Epidermal melanocyte (primary cell): ENCODE measurements at regions not wholly inside any gene's neighbourhood (a gene's known extent, or its start where the extent isn't known, plus 50 kb on each side); places are given as distances from the start of the nearest gene placed in this dataset.
"Not testable (repeated sequence)": the region's sequence is repeated elsewhere in the genome, so short reads cannot be mapped to it uniquely, and the experiment has no call there.

ENCODE experiments used
- DNase-seq: peaks from one replicate; pipeline ENCODE4 v3.0.0; 2011; ENCODE audit warnings: low spot score; ENCODE audit not compliant: insufficient read length

- no peak for DNase-seq
These were observed 113.2 kb upstream of the SATB2 start for GRCh38 chr2:199570934-199571333.

DNA sequence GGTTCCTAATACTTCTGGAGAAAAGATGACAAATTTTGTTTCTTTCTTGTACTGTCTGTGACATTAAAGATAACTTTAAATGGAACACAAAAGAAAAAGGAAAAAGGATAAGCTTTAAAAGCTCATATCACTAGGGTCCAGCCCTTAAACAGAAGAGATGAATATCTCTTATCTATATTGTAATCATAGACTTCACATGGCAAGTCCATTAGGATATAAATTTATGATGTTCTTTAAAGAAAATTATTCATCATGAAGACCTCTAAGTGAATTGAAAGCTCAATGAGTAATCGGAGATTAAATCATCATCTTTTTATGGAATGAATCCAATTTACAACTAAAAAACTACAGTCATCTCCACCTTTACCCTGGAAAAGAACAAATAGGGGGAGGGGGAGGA lies 111.6 kb upstream of the SATB2 start:
- DNase-seq = no peak

GRCh38 chr2:199558156-199558555 lies 100.4 kb upstream of the SATB2 start:
- no peak for DNase-seq

DNA sequence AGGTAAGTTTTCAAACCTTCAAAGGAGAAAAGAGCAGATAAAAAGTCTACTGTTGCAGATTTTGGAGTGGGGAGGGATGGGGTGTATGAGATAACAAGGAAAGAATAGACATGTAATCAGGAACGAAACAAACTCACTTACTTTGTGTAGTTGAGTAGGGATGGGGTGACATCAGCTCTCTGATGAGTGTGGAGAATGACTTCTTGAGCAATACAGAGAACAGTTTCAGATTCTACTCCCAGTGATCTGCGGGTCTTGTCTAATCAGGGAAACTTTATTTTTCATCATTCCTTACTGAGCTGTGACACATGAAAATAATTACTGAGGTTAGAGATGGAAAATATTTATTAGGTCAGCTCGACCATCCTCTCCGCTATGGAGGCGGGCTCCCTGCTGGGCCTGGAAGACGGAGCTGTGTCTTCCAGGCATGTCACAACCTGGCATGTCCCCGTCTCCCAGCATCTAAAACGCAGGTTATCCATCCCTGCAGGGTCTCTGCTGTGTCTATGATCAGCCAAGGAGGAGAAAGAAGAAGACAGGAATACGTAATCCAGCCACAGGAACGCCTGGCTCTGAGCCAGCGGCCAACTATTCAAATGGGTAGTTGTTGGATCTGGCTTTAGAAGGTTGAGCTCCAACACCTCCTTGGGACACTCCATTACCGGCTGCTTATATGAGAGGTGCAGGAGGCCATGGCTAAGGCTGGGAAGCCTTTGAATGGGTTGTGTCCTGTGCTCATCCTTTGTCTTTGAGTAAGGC lies 99.0 kb upstream of the SATB2 start:
- no peak for DNase-seq

DNA sequence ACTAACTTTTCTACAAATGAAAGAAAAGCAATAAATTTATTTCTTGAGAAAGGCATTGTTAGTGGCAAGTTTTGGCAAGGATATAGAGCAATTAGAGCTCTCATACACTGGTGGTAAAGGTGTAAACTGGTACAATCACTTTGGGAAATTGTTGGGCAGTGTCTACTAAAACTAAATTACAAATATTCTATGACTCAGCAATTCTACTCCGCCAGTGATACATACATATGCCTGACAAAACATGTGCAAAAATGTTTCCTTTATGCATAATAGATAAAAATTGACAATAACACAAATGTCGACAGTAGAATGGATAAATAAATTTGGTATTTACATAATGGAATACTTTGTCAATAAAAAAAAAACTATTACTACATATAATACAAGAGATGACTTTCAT lies 96.3 kb upstream of the SATB2 start:
- no peak for DNase-seq

- no peak for DNase-seq
These were observed 94.4 kb upstream of the SATB2 start for GRCh38 chr2:199552141-199552540.

DNA sequence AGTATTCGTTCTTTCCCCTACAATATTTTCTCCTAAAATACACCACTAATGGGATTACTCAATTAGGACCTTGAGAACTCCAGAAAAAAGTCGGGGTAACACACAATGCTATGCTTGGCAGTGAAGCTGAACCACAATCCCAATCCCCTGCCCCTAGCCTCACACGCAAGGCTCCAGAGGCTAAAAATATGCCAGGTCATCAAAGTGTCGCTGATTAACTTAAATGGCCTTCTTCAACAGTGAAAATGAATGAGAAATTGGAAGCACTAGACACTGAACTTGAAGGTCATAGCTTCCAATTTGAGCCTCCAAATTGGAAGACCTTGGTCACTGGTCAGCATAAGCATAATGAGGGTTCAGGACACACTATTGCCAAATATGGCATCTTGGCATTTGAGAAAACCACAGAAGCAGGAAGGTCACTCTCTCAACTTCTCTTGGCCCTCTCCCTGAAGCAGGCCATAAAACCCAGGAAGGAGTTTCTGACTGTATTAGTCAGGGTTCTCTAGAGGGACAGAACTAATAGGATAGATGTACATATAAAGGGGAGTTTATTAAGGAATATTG lies 86.0 kb upstream of the SATB2 start:
- DNase-seq = no peak

- DNase-seq = no peak
These were observed 77.9 kb upstream of the SATB2 start for GRCh38 chr2:199535445-199536177.

DNA sequence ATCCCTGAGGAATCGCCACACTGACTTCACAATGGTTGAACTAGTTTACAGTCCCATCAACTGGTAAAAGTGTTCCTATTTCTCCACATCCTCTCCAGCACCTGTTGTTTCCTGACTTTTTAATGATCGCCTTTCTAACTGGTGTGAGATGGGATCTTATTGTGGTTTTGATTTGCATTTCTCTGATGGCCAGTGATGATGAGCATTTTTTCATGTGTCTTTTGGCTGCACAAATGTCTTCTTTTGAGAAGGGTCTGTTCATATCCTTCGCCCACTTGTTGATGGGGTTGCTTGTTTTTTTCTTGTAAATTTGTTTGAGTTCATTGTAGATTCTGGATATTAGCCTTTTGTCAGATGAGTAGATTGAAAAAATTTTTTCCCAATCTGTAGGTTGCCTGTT lies 76.1 kb upstream of the SATB2 start:
- not testable (repeated sequence) for DNase-seq

- DNase-seq = no peak
These were observed 69.3 kb upstream of the SATB2 start for GRCh38 chr2:199527071-199527470.

- no peak for DNase-seq
These were observed 67.2 kb upstream of the SATB2 start for GRCh38 chr2:199524689-199525574.

GRCh38 chr2:199509403-199509802 lies 51.7 kb upstream of the SATB2 start:
- no peak for DNase-seq
